GM21526 (cell line): ENCODE measurements at regions not wholly inside any gene's neighbourhood (a gene's known extent, or its start where the extent isn't known, plus 50 kb on each side); places are given as distances from the start of the nearest gene placed in this dataset.
"Not testable (repeated sequence)": the region's sequence is repeated elsewhere in the genome, so short reads cannot be mapped to it uniquely, and the experiment has no call there.

ENCODE experiments used
- ATAC-seq: cut with Tn5 transposase; IDR thresholded peaks from one replicate; pipeline ENCODE4 v1.9.1; 2021; ENCODE audit warnings: moderate library complexity; ENCODE audit not compliant: unreplicated experiment, low FRiP score

DNA sequence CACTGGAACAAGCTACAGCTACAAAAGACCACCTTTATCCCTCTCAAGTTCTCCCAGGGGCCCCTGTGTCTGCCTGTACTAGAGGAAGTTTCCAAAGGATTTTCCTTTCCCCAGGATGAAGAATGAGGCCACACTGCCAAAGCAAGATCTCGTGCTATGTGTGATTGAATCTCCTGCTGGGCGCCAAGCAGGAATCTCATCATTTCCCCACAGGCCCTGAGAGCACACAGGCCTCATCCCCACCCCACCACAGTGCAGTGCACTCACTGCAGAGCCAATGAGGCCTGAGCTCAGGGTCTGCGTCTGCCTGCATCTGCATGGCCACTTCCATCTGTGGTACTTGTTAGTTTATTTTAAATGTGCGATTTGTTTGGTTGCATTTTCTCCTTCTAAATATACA is 387.4 kb upstream of the ASIC2 start:
- no peak for ATAC-seq

DNA sequence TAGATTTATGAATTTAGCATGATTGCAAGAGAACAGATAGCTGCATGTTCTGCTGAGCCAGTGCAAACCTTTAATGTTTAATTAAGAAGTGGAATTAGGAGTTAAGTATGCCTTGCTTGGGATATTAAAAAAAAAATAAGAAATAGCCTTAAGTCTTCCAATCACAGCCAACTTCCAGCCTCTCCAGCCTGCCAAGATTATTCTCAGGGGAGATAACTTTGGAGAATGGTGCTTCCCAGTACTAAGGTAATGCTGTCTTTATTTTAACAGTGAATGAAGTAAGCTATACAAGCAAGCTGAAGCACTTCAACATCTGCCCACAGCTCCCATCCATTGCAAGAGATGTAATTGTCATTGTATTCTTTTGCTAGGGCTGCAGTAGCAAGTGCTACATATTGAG is 389.5 kb upstream of the ASIC2 start:
- ATAC-seq = no peak

DNA sequence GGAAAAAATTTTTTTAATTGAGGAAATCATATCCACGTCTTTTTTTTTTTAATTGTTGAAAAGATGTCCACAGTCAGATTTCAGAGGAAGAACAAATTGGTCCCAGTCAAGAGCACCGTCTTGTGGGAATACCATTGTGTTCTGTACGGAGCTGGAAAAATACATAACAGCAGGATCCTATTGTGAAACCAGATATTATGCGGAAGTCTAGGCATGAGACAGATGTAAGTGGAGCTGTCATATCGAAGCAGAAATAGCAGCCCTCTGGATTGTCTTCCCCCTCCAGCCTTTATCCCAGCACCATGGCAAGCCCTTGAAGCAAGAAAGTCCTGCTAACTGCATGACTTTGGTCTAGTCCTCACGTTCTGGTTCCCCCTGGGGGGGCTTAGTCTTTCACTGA is 391.6 kb upstream of the ASIC2 start:
- no peak for ATAC-seq

DNA sequence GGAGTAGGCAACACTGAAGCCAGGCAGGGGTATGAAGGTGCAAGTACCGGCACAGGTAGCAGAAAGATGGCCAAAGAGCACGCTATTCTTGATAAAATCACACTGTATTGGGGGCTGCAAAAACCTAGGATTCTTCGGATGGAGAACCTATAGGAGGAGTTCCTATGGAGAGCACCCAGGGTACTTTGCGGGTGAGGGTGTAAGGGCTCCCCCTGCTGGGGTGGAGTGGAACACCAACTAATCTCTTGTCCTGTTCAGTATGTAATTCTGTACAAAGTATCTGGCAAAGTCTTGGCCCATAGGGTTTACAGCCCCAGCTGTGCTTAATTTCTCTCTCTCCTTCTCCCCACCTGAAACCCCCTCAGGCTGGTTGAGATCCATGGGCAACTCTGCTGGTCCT is 393.1 kb upstream of the ASIC2 start:
- ATAC-seq = no peak

DNA sequence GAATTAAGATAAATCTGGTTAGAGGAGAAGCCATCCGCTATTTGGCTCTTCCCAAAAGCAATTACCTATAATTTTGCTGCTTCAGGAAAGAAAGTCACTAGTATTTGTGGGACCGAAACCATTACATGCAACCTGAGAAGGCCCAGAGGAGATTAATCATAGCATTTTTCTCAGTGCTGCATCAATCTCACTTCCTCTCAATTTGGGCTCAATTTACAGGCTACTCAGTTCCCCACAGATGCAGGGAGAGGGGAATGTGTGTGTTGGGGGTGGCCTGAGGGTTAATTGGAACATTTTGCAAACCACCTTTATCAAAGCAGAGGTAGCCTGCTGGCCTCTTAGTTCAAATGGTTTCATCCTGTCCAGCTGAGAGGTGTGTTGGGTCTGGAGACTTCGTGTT is 394.7 kb upstream of the ASIC2 start:
- no peak for ATAC-seq

DNA sequence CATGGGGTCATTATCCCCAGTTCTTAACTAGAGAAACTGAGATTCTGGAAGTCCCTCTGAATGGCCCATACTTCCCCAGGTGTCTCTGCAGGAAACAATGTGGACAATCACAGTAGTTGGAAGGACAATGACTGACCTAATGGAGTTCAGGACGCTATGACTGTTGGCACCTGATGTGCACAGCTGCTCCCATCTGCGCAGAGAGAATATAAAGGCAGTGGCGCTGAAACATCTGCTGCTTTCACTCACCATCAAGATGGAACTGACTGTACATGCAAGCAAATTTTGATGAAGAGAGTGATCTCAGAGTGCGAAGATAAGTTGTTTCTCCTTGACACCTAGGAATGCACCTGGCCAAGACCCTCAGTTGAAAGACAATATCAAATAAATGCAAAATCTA is 395.7 kb upstream of the ASIC2 start:
- ATAC-seq = no peak

DNA sequence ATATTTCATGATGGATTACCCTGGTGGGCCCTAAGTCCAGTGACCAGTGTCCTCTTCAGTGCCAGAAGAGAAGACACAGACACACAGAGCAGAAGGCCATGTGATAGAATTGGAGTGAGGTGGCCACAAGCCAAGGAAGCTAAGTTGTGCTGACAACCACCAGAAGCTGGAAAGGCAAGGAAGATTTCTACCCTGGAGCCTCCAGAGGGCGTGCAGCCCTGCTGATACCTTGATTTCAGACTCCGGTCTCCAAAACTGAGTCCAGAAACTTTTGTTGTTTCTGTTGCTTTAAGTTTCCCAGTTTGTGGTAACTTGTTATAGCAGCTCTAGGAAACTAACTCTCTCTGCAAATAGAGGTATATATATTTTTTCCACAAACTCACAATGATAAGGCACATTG is 396.6 kb upstream of the ASIC2 start:
- ATAC-seq = no peak

DNA sequence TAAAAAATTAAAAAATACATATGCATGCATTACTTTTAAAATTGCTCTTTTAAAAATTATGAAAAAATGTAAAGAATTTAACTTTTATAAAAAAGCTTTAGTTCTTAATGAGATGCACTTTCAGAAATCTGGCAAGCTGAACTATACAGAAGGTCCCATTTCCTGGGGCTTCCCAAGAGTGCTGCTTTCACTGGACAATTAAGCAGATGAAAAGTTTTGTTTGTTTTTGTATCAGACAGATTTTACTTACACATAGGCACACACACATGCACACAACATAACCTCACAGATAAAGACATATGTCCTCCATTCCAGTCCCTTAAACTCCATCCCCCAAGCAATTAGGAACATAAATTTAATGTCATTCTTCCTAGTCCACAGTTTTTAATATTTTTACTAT is 402.3 kb upstream of the ASIC2 start:
- no peak for ATAC-seq

DNA sequence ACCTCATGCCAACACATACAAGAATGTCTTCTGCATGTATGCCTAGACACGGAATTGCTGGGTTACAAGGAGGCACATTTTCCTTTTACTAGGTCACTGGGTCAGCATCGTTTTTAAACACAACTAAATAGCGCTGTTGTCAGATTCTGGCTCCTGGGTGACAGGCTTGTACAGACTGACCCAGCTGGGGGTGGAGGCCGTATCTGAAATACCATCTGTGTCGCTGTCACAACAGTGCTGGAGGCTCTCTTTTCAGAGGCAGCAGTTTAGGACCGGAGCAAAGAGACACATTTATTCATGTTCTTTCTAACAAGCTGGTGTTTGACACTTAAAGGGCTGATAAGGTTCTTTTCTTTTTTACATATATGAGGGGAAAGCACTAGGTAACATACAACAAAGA is 403.0 kb upstream of the ASIC2 start:
- no peak for ATAC-seq

DNA sequence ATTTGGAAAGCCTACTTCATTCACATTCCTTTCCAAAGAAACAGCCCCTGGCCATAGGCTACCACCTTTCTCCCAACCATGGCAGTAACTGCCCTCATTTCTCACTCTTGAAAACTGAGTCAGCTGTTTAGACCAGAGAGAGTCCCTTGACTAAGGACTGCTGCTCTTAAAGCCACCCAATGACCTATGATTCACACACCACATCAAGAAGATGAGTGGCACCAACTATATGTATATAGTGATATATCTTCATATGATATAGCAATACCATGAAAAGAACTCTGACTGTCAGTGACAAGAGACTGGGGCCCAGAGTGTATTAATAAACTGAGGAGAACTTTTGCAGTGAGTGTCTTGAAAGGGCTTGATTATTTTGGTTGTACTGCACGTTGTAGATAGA is 404.5 kb upstream of the ASIC2 start:
- no peak for ATAC-seq

DNA sequence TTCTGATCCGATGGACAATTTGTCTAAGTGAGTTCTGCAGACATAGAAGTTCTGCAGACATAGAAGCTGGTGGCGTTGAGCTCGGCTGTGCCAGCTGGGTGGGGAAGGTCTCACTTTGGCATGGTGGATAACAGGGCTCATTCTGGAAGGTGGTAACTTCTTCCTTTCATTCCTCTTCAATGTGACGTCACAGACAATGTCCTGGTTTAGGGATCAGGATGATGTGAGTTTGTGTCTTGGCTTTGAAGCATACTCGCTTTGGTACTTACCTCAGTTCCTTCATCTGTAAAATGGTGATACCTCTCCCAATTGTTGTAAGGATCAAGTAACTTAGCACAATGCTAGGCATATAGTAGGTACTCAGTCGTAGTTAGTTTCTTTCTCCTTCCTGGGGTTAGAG is 408.8 kb upstream of the ASIC2 start:
- ATAC-seq = no peak

DNA sequence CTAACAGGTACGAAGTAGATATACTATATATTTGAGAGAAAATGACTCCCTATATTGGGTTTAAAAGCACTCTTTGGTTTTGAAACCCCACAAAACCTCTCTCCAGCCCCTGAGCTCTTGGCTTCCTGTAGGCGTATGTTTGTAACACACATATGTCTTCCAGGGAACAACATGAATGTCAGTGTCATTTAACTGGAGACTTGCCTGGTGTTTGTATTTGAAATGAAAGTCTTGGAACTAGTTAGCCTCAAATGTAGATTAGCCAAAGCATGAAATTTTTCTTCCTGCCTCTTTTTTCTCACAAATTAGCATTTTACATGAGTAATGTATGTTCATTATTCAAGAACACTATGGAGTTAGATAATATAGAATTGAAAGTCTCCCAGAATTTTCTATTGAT is 411.8 kb upstream of the ASIC2 start:
- ATAC-seq = no peak

DNA sequence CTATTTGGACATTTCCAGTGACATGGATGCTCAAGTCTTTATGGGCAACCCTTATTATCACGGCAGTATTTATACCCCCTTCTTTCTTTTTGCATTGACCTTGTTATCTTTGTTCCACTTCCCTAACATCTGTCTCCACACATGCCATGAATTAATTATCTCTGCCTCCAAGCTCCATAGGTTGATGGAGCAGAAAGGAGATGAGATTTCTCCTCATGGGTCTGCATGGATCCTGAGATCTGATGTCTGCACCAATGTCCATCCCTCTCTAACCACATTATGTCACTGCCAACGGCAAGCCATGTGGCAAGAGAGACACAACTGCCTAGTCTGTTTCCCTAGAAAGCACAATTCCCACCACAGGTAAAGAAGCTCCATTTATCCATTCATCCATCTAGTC is 416.8 kb upstream of the ASIC2 start:
- no peak for ATAC-seq

DNA sequence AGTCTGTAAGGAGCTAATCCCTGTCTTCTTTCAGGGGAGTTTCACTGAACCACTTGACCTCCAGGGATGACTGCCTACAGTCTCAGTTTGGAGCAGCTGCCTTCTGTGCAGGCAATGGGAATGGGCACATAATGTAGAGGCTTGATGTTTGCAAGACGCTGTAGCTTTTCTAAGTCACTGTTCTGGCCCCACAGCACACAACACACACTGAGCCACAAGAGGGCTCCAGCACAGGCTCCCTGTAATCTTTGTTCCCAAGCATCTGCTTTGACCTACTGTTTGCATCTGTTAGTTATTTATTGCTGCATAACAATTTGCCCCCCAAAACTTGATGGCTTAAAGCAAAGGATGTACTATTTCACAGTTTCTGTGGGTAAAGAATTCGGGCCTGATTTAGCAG is 419.0 kb upstream of the ASIC2 start:
- no peak for ATAC-seq

DNA sequence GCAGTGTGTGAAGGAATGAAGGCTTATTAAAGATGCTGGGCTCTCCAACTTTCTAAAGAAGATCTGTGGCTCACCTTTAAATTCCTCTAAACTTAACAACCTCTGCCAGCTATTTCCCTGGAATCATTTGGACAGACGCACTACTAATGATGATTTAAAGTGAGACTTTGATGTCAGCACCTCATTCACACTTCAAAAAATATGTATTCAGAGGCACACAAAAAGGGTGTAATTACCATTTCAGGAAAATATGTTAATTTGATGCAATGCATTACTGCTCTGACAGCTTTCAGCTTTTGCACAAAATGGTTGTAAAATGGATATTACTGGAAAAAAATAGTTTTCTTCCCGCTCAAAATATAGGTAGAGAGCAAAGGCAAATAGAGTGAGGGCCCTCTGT is 423.9 kb upstream of the ASIC2 start:
- no peak for ATAC-seq

DNA sequence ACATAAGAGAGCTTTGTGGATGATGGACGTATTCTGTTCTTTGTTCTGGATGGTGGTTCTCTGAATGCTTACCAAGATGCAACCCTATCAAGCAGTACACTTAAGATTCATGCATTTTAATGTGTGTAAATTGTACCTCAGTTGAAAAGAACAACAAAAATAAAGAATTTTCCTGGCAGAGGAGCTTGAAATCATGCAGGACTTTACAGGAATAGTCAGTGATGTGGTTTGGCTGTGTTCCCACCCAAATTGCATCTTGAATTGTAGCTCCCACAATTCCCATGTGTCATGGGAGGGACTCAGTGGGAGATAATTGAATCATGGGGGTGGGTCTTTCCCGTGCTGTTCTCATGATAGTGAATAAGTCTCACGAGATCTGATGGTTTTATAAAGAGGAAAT is 430.6 kb upstream of the ASIC2 start:
- not testable (repeated sequence) for ATAC-seq

DNA sequence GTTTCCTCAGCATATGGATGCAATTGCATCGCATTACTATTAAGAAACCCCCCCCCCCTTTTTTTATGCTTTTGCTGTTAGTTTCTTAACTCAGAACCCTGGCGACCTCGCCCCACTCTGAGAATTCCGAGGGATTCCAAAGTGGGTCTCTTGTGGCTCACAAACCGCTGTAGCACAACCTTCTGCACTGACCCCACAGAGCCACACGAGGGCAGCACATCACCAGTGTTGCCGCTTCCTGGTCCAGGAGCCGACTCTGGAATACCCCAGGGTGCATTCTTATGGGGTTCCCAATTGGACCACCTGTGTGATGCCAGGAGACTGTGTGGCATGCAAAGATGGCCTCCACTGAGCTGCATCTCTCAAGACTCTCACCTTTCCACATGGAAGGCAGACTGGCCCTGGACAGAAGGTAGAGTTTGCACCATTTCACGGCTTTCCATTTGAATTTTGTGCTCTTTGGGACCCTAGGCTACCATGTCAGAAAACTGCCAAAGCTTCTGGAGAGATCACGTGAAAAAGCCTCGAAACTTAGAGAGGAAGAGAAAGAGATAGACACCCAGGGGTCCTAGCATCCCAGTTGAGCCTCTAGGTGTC is 432.7 kb upstream of the ASIC2 start:
- ATAC-seq = no peak

DNA sequence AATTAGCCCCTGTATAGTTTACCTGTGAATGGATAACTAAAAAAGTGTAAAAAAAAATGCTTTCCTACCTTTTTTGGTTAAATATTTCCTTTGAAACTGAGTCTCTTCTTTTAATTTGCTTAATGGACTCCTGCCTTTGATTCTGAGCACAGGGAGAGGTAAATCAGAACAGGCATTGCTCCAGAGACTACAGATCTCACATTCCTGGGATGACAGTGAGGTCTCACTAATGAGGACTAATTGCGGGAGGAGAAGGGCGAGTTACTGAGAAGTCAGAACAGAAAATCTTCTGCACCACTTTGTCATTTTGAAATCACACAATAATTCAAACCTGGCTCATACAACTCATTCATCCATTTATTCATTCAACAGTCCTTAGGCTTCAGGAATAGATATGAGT is 437.0 kb upstream of the ASIC2 start:
- ATAC-seq = no peak

DNA sequence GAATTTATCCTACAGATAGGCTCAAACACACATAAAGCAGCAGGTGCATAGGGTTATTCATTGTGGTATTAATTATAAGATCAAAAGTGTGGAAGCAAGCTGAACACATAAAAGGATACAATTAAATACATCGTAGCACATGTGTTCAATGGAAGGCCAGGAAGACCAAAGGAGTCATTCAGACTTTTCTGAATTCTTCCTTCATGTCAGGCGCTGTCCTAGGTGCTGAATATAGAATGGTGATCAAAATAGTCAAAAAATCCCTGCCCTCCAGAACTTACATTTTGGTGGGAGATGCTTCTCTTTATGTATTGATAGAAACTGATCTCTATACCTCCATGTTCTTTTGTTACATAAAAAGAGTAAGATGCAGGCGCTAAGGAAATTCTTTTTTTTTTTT is 439.0 kb upstream of the ASIC2 start:
- ATAC-seq = no peak

DNA sequence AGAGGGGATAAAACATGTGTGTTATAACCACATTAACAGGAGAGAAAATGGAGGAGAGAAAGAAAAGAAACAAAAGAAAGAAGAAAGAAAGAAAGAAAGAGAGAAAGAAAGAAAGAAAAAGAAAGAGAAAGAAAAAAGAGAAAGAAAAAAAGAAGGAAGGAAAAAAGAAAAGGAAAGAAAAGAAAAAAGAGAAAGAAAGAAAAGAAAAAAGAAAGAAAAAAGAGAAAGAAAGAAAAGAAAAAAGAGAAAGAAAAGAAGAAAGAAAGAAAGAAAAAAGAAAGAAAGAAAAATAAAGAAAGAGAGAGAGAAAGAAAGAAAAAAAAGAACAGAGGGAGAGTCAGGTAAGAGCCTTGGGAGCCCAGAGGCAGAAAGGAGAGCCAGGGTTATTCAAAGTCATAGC is 446.6 kb upstream of the ASIC2 start:
- ATAC-seq = no peak

DNA sequence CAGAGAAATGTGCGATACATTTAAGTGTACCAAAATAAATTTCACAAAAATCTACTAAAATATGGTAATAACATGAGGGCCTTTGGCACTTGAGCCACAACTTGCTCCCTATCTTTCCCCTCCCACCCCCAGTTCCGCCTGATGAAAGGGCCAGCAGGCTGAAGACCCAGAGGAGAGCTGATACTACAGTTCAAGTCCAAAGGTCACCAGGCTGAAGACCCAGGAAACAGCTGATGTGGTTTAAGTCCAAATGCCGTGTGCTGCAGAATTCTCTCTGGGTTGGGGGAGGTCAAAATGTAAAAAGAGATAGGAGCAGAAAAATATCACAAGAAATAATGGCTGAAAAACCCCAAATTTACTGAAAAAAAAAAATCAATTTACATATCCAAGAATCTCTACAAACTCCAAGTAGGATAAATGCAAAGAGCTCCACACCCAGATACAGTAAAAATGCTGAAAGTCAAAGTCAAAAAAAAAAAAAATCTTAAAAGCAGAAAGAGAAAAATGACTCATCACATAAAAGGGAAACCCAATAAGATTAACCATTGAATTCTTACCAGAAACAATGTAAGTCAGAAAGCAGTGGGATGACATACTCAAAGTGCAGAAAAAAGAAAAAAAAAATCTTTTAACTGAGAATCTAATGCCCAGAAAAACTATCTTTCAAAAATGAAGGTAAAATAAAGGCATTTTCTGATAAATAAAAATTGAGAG is 452.1 kb upstream of the ASIC2 start:
- ATAC-seq = no peak

DNA sequence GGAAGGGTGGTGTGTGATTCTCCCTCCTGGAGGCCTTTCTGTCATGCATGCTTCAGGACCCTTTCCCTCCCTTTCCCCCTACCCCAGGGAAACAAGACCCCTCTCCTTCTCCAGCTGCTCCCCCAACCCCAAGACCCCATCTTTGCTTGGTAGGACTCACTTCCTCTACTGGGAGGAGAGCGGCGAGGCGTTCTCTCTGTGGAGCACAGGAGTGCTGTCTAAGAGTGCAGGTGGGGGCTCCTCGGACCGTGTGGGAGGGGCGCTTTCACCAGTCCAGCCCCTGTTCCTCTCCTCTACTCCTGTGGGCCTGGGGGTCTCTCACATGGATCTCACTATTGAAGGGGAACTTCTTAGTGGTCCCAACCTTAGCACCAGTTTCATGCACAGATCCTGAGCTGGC is 456.1 kb upstream of the ASIC2 start:
- no peak for ATAC-seq
